Neural cell (in vitro differentiated cells): ENCODE measurements at regions not wholly inside any gene's neighbourhood (a gene's known extent, or its start where the extent isn't known, plus 50 kb on each side); places are given as distances from the start of the nearest gene placed in this dataset.

Experiments
- EP300 ChIP-seq: fragments of 450-650 bp; conservative IDR thresholded peaks from 2 replicates; pipeline ENCODE4 v1.6.1; 2014; ENCODE audit warnings: antibody characterized with exemption, mild to moderate bottlenecking, moderate library complexity; ENCODE audit not compliant: poor library complexity, severe bottlenecking
- EZH2 ChIP-seq: fragments of 200-600, 300-800 bp; shearing (Covaris generic), sonication (generic); IDR thresholded peaks from 2 replicates; pipeline ENCODE4 v1.6.1; 2014; ENCODE audit warnings: antibody characterized with exemption, low read length, borderline replicate concordance, mild to moderate bottlenecking; ENCODE audit not compliant: insufficient read depth, poor library complexity, severe bottlenecking
- POLR2AphosphoS5 ChIP-seq: IDR thresholded peaks from 2 replicates; pipeline ENCODE4 v1.6.1; 2012
- TAF1 ChIP-seq: IDR thresholded peaks from 2 replicates; pipeline ENCODE4 v1.6.1; 2012; ENCODE audit warnings: low read depth
- TF ChIP-seq, protein P1 (sequence below): IDR thresholded peaks from 2 replicates; pipeline ENCODE4 v1.6.1; 2012; ENCODE audit warnings: borderline replicate concordance
- TF ChIP-seq, protein P2 (sequence below): fragments of 450-650 bp; IDR thresholded peaks from 2 replicates; pipeline ENCODE4 v1.5.1; 2014; ENCODE audit warnings: antibody characterized with exemption, mild to moderate bottlenecking, moderate library complexity; ENCODE audit not compliant: poor library complexity, severe bottlenecking

DNA sequence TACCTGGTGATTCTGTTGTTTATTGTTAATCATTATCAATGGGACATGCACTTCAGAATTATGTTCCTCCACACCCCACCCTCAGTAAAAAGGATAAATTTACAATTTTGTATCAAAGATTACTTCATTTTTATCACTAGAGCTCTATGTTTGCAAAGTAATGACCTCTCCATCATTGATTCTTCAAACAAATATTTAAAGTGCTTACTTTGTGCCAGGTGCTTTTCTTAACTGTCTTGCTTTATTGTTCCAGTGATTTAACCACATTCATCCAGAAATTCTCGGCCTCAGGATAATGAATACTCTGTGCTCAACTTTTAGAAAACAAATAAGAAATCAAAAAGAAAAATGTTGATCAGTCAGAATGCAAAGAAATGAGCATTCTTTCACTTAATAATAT is 144.9 kb upstream of the FOXP2 start:
- TF ChIP-seq, protein P1, sequence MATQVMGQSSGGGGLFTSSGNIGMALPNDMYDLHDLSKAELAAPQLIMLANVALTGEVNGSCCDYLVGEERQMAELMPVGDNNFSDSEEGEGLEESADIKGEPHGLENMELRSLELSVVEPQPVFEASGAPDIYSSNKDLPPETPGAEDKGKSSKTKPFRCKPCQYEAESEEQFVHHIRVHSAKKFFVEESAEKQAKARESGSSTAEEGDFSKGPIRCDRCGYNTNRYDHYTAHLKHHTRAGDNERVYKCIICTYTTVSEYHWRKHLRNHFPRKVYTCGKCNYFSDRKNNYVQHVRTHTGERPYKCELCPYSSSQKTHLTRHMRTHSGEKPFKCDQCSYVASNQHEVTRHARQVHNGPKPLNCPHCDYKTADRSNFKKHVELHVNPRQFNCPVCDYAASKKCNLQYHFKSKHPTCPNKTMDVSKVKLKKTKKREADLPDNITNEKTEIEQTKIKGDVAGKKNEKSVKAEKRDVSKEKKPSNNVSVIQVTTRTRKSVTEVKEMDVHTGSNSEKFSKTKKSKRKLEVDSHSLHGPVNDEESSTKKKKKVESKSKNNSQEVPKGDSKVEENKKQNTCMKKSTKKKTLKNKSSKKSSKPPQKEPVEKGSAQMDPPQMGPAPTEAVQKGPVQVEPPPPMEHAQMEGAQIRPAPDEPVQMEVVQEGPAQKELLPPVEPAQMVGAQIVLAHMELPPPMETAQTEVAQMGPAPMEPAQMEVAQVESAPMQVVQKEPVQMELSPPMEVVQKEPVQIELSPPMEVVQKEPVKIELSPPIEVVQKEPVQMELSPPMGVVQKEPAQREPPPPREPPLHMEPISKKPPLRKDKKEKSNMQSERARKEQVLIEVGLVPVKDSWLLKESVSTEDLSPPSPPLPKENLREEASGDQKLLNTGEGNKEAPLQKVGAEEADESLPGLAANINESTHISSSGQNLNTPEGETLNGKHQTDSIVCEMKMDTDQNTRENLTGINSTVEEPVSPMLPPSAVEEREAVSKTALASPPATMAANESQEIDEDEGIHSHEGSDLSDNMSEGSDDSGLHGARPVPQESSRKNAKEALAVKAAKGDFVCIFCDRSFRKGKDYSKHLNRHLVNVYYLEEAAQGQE: no peak
- TF ChIP-seq EP300 (no peak), EZH2 (no peak), POLR2AphosphoS5 (no peak), TAF1 (no peak)
- TF ChIP-seq, protein P2, sequence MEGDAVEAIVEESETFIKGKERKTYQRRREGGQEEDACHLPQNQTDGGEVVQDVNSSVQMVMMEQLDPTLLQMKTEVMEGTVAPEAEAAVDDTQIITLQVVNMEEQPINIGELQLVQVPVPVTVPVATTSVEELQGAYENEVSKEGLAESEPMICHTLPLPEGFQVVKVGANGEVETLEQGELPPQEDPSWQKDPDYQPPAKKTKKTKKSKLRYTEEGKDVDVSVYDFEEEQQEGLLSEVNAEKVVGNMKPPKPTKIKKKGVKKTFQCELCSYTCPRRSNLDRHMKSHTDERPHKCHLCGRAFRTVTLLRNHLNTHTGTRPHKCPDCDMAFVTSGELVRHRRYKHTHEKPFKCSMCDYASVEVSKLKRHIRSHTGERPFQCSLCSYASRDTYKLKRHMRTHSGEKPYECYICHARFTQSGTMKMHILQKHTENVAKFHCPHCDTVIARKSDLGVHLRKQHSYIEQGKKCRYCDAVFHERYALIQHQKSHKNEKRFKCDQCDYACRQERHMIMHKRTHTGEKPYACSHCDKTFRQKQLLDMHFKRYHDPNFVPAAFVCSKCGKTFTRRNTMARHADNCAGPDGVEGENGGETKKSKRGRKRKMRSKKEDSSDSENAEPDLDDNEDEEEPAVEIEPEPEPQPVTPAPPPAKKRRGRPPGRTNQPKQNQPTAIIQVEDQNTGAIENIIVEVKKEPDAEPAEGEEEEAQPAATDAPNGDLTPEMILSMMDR: no peak
